H1 (cell line): ENCODE measurements at regions not wholly inside any gene's neighbourhood (a gene's known extent, or its start where the extent isn't known, plus 50 kb on each side); places are given as distances from the start of the nearest gene placed in this dataset.
"Not testable (repeated sequence)": the region's sequence is repeated elsewhere in the genome, so short reads cannot be mapped to it uniquely, and the experiment has no call there.

Experiments
- CTCF ChIA-PET: fragments of 300-600 bp; sonication (Branson Sonifier 250); formaldehyde crosslinking; loops from one replicate; lab custom pipeline; 2021; ENCODE audit not compliant: partially characterized antibody; lab: Charles Lee
- POLR2A ChIA-PET: fragments of 300-600 bp; sonication (Branson Sonifier 250); formaldehyde crosslinking; loops from one replicate; lab custom pipeline; 2021; ENCODE audit warnings: inconsistent platforms; ENCODE audit not compliant: partially characterized antibody; lab: Charles Lee
- DNase-seq, 2 experiments: peaks; one replicate each; pipeline versions ENCODE4 v3.0.0 to v3.0.0-alpha.2; 2010 to 2022; ENCODE audit warnings: low spot score in 2 of 2, low read depth in 1 of 2, mixed read lengths in 1 of 2
- FAIRE-seq: peaks from 2 replicates; lab custom pipeline; 2011; peaks lifted over from hg19 to GRCh38; lab: Jason Lieb, UNC
- H2AFZ ChIP-seq: 2 replicates; pipeline ENCODE4 v1.8.1; 2012; ENCODE audit warnings: low read length, inconsistent platforms
- H2AK5ac ChIP-seq: 2 replicates; pipeline ENCODE4 v1.6.1; 2013; ENCODE audit warnings: low read depth, low read length
- H2BK120ac ChIP-seq: replicated peaks from 2 replicates; pipeline ENCODE3; 2013; ENCODE audit warnings: low read depth, low read length, inconsistent platforms
- H2BK12ac ChIP-seq: 2 replicates; pipeline ENCODE4 v1.6.1; 2013; ENCODE audit warnings: low read depth, low read length
- H2BK15ac ChIP-seq: 2 replicates; pipeline ENCODE4 v1.6.1; 2013; ENCODE audit warnings: low read length
- H2BK20ac ChIP-seq: 2 replicates; pipeline ENCODE4 v1.6.1; 2013; ENCODE audit warnings: low read length
- H2BK5ac ChIP-seq: 2 replicates; pipeline ENCODE4 v1.6.1; 2013; ENCODE audit warnings: low read depth, low read length
- H3K14ac ChIP-seq: 2 replicates; pipeline ENCODE4 v1.6.1; 2013; ENCODE audit warnings: inconsistent platforms; ENCODE audit not compliant: insufficient read length
- H3K18ac ChIP-seq: 2 replicates; pipeline ENCODE4 v1.6.1; 2013; ENCODE audit warnings: low read length; ENCODE audit errors: extremely low read depth
- H3K23ac ChIP-seq: 2 replicates; pipeline ENCODE4 v1.6.1; 2013; ENCODE audit warnings: inconsistent platforms; ENCODE audit not compliant: insufficient read length
- H3K23me2 ChIP-seq: 2 replicates; pipeline ENCODE4 v1.6.1; 2013; ENCODE audit warnings: low read depth, low read length
- H3K27ac ChIP-seq: 2 replicates; pipeline ENCODE4 v1.6.1; 2011; ENCODE audit warnings: low read depth, low read length, inconsistent platforms
- H3K27me3 ChIP-seq, 4 experiments: replicated peaks in 1 of 4; 1 replicate in 1 of 4; 2 replicates in 3 of 4; pipeline versions ENCODE4 v1.6.1 to v1.8.1; 2011 to 2013; ENCODE audit warnings: low read length in 3 of 4, mild to moderate bottlenecking in 3 of 4, inconsistent platforms in 2 of 4, mixed read lengths in 2 of 4, moderate library complexity in 1 of 4; ENCODE audit not compliant: control insufficient read depth in 3 of 4, insufficient read depth in 3 of 4; ENCODE audit errors: extremely low read depth in 1 of 4
- H3K36me3 ChIP-seq, 4 experiments: 2 replicates each; pipeline versions ENCODE4 v1.6.1 to v1.8.1; 2011 to 2013; ENCODE audit warnings: mild to moderate bottlenecking in 4 of 4, low read length in 3 of 4, moderate library complexity in 2 of 4, control low read depth in 1 of 4, inconsistent platforms in 1 of 4; ENCODE audit not compliant: insufficient read depth in 4 of 4, control insufficient read depth in 2 of 4
- H3K4ac ChIP-seq: replicated peaks from 2 replicates; pipeline ENCODE3; 2013; ENCODE audit warnings: low read length, low read depth, mixed read lengths, inconsistent platforms; ENCODE audit not compliant: insufficient read length
- H3K4me1 ChIP-seq, 4 experiments: replicated peaks in 1 of 4; 1 replicate in 1 of 4; 2 replicates in 3 of 4; pipeline versions ENCODE4 v1.6.1 to v1.8.1; 2011 to 2013; ENCODE audit warnings: low read length in 3 of 4, inconsistent platforms in 2 of 4, mixed read lengths in 1 of 4; ENCODE audit not compliant: insufficient read depth in 4 of 4, control insufficient read depth in 3 of 4
- H3K4me2 ChIP-seq, 2 experiments: 2 replicates each; pipeline versions ENCODE4 v1.6.1 to v1.8.1; 2011 to 2013; ENCODE audit warnings: low read depth in 2 of 2, low read length in 2 of 2, control low read depth in 1 of 2, inconsistent platforms in 1 of 2, mild to moderate bottlenecking in 1 of 2; ENCODE audit not compliant: insufficient read depth in 1 of 2
- H3K4me3 ChIP-seq, 4 experiments: fragments of 200-600, 300-600 bp in 1 of 4; sonication (generic), shearing (Covaris generic), sonication (Bioruptor Twin) in 1 of 4; 2 replicates each; pipeline versions ENCODE4 v1.5.1 to v1.8.1; 2011 to 2016; ENCODE audit warnings: low read length in 4 of 4, low read depth in 3 of 4, control low read depth in 2 of 4, inconsistent platforms in 2 of 4, mild to moderate bottlenecking in 2 of 4, mixed read lengths in 1 of 4, moderate library complexity in 1 of 4; ENCODE audit not compliant: insufficient read depth in 2 of 4; ENCODE audit errors: extremely low read depth in 1 of 4
- H3K56ac ChIP-seq: replicated peaks from 2 replicates; pipeline ENCODE3; 2013; ENCODE audit warnings: low read depth, mild to moderate bottlenecking, mixed read lengths, low read length, inconsistent platforms; ENCODE audit not compliant: insufficient read length
- H3K79me1 ChIP-seq: 2 replicates; pipeline ENCODE4 v1.6.1; 2013; ENCODE audit warnings: low read depth, low read length, control low read depth
- H3K79me2 ChIP-seq, 2 experiments: 2 replicates each; pipeline versions ENCODE4 v1.6.1 to v1.8.1; 2012 to 2013; ENCODE audit warnings: low read length in 2 of 2, mild to moderate bottlenecking in 2 of 2, inconsistent platforms in 1 of 2; ENCODE audit not compliant: insufficient read depth in 2 of 2, control insufficient read depth in 1 of 2
- H3K9ac ChIP-seq, 4 experiments: replicated peaks in 1 of 4; 1 replicate in 1 of 4; 2 replicates in 3 of 4; pipeline versions ENCODE4 v1.6.1 to v1.8.1; 2011 to 2013; ENCODE audit warnings: low read depth in 3 of 4, low read length in 3 of 4, control low read depth in 2 of 4, mild to moderate bottlenecking in 2 of 4, moderate library complexity in 2 of 4, inconsistent platforms in 1 of 4; ENCODE audit errors: extremely low read depth in 1 of 4
- H3K9me3 ChIP-seq, 2 experiments: 2 replicates each; pipeline versions ENCODE4 v1.6.1 to v1.8.1; 2012 to 2013; ENCODE audit warnings: mild to moderate bottlenecking in 2 of 2, moderate library complexity in 2 of 2, control low read depth in 1 of 2, inconsistent platforms in 1 of 2, low read depth in 1 of 2, low read length in 1 of 2, mixed read lengths in 1 of 2; ENCODE audit not compliant: insufficient read depth in 2 of 2
- H4K20me1 ChIP-seq, 2 experiments: replicated peaks in 1 of 2; 2 replicates each; pipeline versions ENCODE3 to v1.8.1; 2011 to 2013; ENCODE audit warnings: inconsistent platforms in 2 of 2, low read length in 2 of 2, mild to moderate bottlenecking in 1 of 2; ENCODE audit not compliant: insufficient read depth in 2 of 2, control insufficient read depth in 1 of 2
- H4K5ac ChIP-seq: 2 replicates; pipeline ENCODE4 v1.6.1; 2013; ENCODE audit warnings: low read length, low read depth, mixed read lengths, inconsistent platforms; ENCODE audit not compliant: insufficient read length
- H4K8ac ChIP-seq: 2 replicates; pipeline ENCODE4 v1.8.0; 2013; ENCODE audit warnings: mild to moderate bottlenecking, moderate library complexity, low read length, inconsistent platforms; ENCODE audit not compliant: insufficient read depth; ENCODE audit errors: extremely low read depth
- H4K91ac ChIP-seq: replicated peaks from 2 replicates; pipeline ENCODE3; 2013; ENCODE audit warnings: low read length, mixed read lengths, inconsistent platforms; ENCODE audit not compliant: insufficient read length
- GABPA ChIP-seq: IDR thresholded peaks from 2 replicates; pipeline ENCODE4 v1.6.1; 2011; ENCODE audit warnings: mild to moderate bottlenecking, low read length, moderate library complexity, borderline replicate concordance; ENCODE audit not compliant: insufficient read depth
- WGBS, 2 experiments: shearing (Covaris generic) in 1 of 2; methylation state at CpG; one replicate each; pipeline versions ENCODE4 v1.1.6 to v1.1.7; 2013 to 2015; ENCODE audit warnings: low lambda C conversion rate in 2 of 2, mixed read lengths in 2 of 2, inconsistent platforms in 1 of 2, low coverage in 1 of 2, missing lambda C conversion rate in 1 of 2; ENCODE audit not compliant: insufficient replicate concordance in 2 of 2, insufficient coverage in 1 of 2, insufficient read length in 1 of 2; ENCODE audit errors: extremely low coverage in 1 of 2, missing lambda C conversion rate in 1 of 2; 5-methylcytosine and 5-hydroxymethylcytosine counted together

- FAIRE-seq (no peak), DNase-seq (no peak)
- Histone ChIP-seq H2BK15ac (no peak overlapping the region), H4K8ac (no peak overlapping the region), H3K36me3 (no peaks in the 10 kb centered on the region), H2BK12ac (no peak overlapping the region), H2BK5ac (no peak overlapping the region), H3K27me3 (no peaks in the 10 kb centered on the region), H3K79me2 (no peaks in the 10 kb centered on the region), H2BK20ac (no peak overlapping the region), H4K5ac (no peak overlapping the region), H3K4me3 (no peak overlapping the region), H3K27ac (no peak overlapping the region), H3K56ac (no peak overlapping the region), H3K4ac (no peak overlapping the region), H2BK120ac (no peak overlapping the region), H3K9me3 (no peaks in the 10 kb centered on the region), H3K23ac (no peak overlapping the region), H3K18ac (no peak overlapping the region), H3K4me1 (no peaks in the 10 kb centered on the region), H3K4me2 (no peak overlapping the region), H3K9ac (no peak overlapping the region), H3K14ac (no peak overlapping the region), H2AFZ (no peak overlapping the region), H2AK5ac (no peak overlapping the region), H3K79me1 (no peaks in the 10 kb centered on the region), H4K20me1 (no peaks in the 10 kb centered on the region), H4K91ac (no peak overlapping the region), H3K23me2 (no peaks in the 10 kb centered on the region)
- WGBS, 2 experiments, result 92 to 100% methylated on average over 1 to 5 of the region's 5 CpGs
- ChIA-PET CTCF (no interaction called here), POLR2A (no interaction called here)
- no peak for TF ChIP-seq GABPA
Measured at GRCh38 chr14:83184531-83184930, 1650.9 kb upstream of the SEL1L start.

GRCh38 chr14:83188311-83188710, 1654.7 kb upstream of the SEL1L start:
- H4K91ac ChIP-seq, H2BK12ac ChIP-seq, H2BK5ac ChIP-seq, H3K9me3 ChIP-seq, H3K79me1 ChIP-seq, H4K20me1 ChIP-seq, H2AFZ ChIP-seq, H3K4me3 ChIP-seq, H3K23ac ChIP-seq, H2BK120ac ChIP-seq, H2BK20ac ChIP-seq, H3K27ac ChIP-seq, H3K4me2 ChIP-seq, H3K4ac ChIP-seq, H3K9ac ChIP-seq, H3K56ac ChIP-seq, H3K4me1 ChIP-seq, H3K14ac ChIP-seq, FAIRE-seq, H2BK15ac ChIP-seq, H4K5ac ChIP-seq, POLR2A ChIA-PET, DNase-seq, H3K18ac ChIP-seq, H3K36me3 ChIP-seq, H2AK5ac ChIP-seq, H3K79me2 ChIP-seq, H3K27me3 ChIP-seq, H4K8ac ChIP-seq, H3K23me2 ChIP-seq: not testable (repeated sequence)
- CTCF ChIA-PET, result interaction anchor here (0.6 kb wide), 1 partner anchor 49 kb away, joined by 3 read pairs; no protein-coding TSS in a partner anchor
